CD4-positive, alpha-beta T cell treated with Interleukin-4 for 4 hours (primary cell): ENCODE measurements at regions not wholly inside any gene's neighbourhood (a gene's known extent, or its start where the extent isn't known, plus 50 kb on each side); places are given as distances from the start of the nearest gene placed in this dataset.

Source experiments
- DNase-seq: peaks from one replicate; pipeline ENCODE4 v3.0.0-alpha.2; 2020

DNA sequence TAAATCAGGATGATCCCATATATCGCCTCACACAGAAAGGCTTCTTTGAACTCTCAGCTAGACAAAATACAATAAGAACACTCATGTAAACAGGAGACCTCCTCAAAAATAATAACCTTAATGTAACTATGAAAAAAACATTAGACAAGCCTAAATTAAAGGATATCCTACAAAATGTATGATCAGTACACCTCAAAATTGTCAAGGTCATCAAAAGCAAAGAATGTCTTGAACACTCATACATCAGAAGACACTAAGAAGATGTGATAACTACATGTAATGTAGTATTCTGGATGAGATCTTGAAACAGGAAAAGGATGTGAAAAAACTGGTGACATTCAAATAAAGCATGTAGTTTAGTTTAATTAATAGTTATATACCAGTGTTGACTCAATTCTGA is 616.8 kb upstream of the ZEB2 start:
- no peak for DNase-seq

- DNase-seq: no peak
Observed at GRCh38 chr2:145126146-145126545, 606.2 kb upstream of the ZEB2 start.

DNA sequence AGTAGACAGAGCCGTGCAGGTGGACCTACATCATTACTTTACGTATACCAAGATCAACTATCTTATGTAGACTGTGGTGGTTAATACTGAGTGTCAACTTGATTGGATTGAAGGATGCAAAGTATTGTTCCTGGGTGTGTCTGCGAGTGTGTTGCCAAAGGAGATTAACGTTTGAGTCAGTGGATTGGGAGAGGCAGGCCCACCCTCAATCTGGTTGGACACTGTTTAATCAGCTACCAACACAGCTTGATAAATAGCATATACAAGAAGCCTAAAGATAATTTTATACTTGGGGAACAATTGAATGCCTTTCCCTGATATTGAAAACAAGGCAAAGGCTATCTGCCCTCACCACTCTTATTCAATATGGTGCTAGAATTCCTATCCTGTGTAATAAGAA is 604.2 kb upstream of the ZEB2 start:
- DNase-seq: no peak

DNA sequence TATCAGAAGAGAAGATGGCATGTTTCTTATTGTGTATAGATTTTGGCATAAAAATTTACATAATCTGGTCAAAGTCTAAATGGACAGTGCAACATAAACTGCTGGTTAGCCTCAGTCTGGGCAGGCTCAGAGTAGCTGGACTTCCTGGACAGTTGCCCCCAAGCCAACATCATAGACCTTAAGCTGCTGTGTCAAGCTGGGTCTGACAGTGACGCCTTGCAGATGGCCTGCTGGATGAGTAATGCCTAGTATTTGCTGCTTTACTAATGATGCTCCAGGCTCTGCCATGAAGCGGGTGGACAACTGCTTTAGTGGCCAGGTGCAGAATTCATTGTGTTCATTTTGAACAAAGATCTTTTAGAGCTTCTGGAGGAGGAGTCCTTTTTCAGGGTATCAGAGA is 603.7 kb upstream of the ZEB2 start:
- no peak for DNase-seq

GRCh38 chr2:145119225-145119624 is 599.3 kb upstream of the ZEB2 start:
- no peak for DNase-seq

GRCh38 chr2:145116834-145117725 is 597.2 kb upstream of the ZEB2 start:
- no peak for DNase-seq

GRCh38 chr2:145116056-145116455 is 596.1 kb upstream of the ZEB2 start:
- no peak for DNase-seq

GRCh38 chr2:145114726-145115125 is 594.8 kb upstream of the ZEB2 start:
- no peak for DNase-seq

DNA sequence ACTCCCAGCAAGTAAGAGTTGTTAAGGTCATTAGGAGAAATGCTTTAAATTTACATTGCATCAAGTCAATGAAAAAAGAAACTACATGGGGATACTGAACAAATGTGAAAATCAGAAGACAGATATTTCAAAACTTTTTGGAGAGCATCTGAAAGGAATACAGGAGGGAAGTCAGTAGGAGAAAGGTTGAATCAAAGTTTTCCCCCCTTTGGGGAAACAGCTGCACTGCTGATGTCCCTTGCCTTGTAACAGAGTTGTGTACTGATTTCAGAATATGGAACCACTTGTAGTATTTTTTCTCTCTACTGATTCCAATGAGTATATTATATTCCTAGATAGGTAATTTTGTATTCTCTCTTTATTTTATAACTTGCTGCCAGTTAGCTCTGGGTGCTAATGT is 592.5 kb upstream of the ZEB2 start:
- DNase-seq: no peak

GRCh38 chr2:145110668-145111356 is 590.9 kb upstream of the ZEB2 start:
- no peak for DNase-seq

DNA sequence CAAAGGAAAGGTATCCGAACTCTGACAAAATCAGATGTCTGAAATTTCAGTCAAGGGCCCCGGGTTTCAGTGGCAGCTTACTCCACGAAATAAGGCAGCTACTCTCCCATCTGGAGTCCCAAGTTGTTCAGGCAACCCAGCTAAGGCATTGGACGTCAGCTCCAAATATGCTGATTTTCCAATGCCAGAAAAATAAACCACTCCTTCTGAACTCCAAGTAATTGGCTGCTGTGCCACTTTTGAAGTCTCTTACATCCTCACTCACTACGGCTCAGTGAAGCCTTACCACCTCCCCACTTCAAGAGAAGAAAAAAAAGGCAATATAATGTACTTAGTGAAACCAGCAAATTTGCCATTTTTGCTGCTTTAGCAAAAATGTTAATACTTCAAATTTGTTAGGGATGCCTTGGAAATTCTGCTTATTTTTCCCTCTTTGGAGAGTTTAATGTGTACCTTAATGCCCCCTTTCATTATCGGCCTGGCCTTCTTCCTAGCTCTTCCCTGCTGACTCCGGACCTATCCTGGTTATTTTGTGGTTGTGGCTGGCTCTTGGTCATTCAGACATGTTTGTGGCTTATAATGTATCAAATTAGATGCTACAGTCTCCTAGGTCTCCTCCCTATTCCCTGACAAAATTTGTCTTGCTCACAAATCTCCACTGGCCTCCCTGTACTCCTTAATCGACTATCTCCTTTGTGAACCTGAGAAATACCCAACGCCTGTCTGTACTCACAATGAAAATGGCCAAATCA is 589.2 kb upstream of the ZEB2 start:
- DNase-seq: no peak

GRCh38 chr2:145108361-145108778 is 588.5 kb upstream of the ZEB2 start:
- DNase-seq: no peak

DNA sequence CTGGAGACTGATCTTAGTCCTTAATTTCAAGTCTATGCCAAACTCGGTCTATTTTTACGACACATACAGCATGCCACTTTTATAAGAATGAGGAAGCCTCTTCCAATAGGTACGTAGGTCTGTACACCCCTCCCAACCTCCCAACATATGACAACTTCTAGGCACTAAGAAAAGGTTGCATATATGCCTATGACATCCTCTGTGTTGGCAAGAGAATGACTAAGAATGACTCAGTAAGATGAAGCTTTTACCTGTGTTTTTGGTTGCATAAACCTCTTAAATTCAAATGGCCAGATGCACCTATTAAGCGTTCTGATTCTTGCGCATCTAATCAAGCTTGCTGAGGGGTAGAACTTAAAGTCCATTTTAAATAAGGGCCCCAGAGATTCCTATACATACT is 586.4 kb upstream of the ZEB2 start:
- no peak for DNase-seq

DNA sequence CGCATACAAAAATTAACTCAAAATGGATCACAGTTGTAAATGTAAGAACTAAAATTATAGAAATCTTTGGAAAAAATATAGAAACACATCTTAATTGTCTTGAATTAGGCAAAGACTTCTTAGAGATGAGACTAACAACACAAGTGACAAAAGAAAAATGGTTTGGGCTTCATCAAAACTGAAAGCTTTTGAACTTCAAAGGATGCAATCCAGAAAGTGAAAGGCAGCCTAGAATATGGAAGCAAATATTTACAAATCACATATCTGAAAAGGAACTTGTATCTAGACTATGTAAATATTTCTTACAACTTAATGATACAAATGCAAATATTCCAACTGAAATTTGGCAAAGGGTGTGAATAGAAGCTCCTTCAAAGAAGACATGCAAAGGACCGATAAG is 582.8 kb upstream of the ZEB2 start:
- DNase-seq: no peak

- DNase-seq: no peak
Observed at GRCh38 chr2:145100301-145100700, 580.4 kb upstream of the ZEB2 start.

GRCh38 chr2:145096582-145096981 is 576.7 kb upstream of the ZEB2 start:
- DNase-seq: no peak

- DNase-seq: no peak
Observed at GRCh38 chr2:145095641-145096435, 575.9 kb upstream of the ZEB2 start.

DNA sequence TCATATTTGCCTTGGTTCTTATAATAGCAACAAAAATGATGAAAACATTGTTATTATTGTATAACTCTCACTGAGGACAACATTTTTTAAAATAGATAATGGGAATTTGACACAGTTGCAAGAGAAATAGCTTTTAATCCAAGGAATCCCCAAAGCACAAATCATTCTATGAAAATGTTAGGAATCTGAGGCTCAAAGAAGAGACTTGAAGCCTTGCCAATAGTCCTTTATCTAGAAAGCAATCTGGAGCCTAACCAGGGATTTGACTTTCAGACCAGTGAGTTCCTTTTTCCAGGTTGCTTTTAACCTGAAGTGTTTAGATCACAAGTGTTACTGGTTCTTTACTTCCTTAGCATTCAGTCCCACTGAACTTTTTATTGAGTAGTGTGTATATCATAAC is 574.5 kb upstream of the ZEB2 start:
- no peak for DNase-seq

DNA sequence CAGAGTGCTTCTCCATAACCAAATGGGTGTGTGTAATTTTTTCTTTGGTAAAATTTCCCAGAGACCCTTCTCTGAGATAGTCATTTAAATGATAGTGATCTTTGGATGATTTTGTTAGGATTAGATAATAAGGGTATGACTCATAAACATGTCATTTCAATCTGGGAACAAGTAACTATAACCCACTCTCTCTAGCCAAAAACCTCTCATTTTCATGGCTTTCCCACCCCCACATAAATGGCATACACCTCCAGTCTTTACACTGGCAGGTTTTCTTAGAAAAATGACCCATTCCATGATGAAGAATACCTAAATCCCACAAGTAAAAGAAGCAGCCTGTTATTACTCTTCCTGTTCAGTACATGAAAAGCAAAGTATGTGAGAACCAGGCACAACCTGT is 572.0 kb upstream of the ZEB2 start:
- no peak for DNase-seq

- no peak for DNase-seq
Observed at GRCh38 chr2:145090841-145091761, 571.2 kb upstream of the ZEB2 start.

GRCh38 chr2:145088756-145089155 is 568.8 kb upstream of the ZEB2 start:
- DNase-seq: no peak

- DNase-seq: no peak
Observed at GRCh38 chr2:145086910-145087309, 567.0 kb upstream of the ZEB2 start.
